H1 (cell line): ENCODE measurements at regions not wholly inside any gene's neighbourhood (a gene's known extent, or its start where the extent isn't known, plus 50 kb on each side); places are given as distances from the start of the nearest gene placed in this dataset.

Experiments
- CTCF ChIA-PET: fragments of 300-600 bp; sonication (Branson Sonifier 250); formaldehyde crosslinking; loops from one replicate; lab custom pipeline; 2021; ENCODE audit not compliant: partially characterized antibody; lab: Charles Lee
- POLR2A ChIA-PET: fragments of 300-600 bp; sonication (Branson Sonifier 250); formaldehyde crosslinking; loops from one replicate; lab custom pipeline; 2021; ENCODE audit warnings: inconsistent platforms; ENCODE audit not compliant: partially characterized antibody; lab: Charles Lee
- DNase-seq, 2 experiments: peaks; one replicate each; pipeline versions ENCODE4 v3.0.0 to v3.0.0-alpha.2; 2010 to 2022; ENCODE audit warnings: low spot score in 2 of 2, low read depth in 1 of 2, mixed read lengths in 1 of 2
- FAIRE-seq: peaks from 2 replicates; lab custom pipeline; 2011; peaks lifted over from hg19 to GRCh38; lab: Jason Lieb, UNC
- H2AFZ ChIP-seq: 2 replicates; pipeline ENCODE4 v1.8.1; 2012; ENCODE audit warnings: low read length, inconsistent platforms
- H2AK5ac ChIP-seq: 2 replicates; pipeline ENCODE4 v1.6.1; 2013; ENCODE audit warnings: low read depth, low read length
- H2BK120ac ChIP-seq: replicated peaks from 2 replicates; pipeline ENCODE3; 2013; ENCODE audit warnings: low read depth, low read length, inconsistent platforms
- H2BK12ac ChIP-seq: 2 replicates; pipeline ENCODE4 v1.6.1; 2013; ENCODE audit warnings: low read depth, low read length
- H2BK15ac ChIP-seq: 2 replicates; pipeline ENCODE4 v1.6.1; 2013; ENCODE audit warnings: low read length
- H2BK20ac ChIP-seq: 2 replicates; pipeline ENCODE4 v1.6.1; 2013; ENCODE audit warnings: low read length
- H2BK5ac ChIP-seq: 2 replicates; pipeline ENCODE4 v1.6.1; 2013; ENCODE audit warnings: low read depth, low read length
- H3K14ac ChIP-seq: 2 replicates; pipeline ENCODE4 v1.6.1; 2013; ENCODE audit warnings: inconsistent platforms; ENCODE audit not compliant: insufficient read length
- H3K18ac ChIP-seq: 2 replicates; pipeline ENCODE4 v1.6.1; 2013; ENCODE audit warnings: low read length; ENCODE audit errors: extremely low read depth
- H3K23ac ChIP-seq: 2 replicates; pipeline ENCODE4 v1.6.1; 2013; ENCODE audit warnings: inconsistent platforms; ENCODE audit not compliant: insufficient read length
- H3K23me2 ChIP-seq: 2 replicates; pipeline ENCODE4 v1.6.1; 2013; ENCODE audit warnings: low read depth, low read length
- H3K27ac ChIP-seq: 2 replicates; pipeline ENCODE4 v1.6.1; 2011; ENCODE audit warnings: low read depth, low read length, inconsistent platforms
- H3K27me3 ChIP-seq, 4 experiments: replicated peaks in 1 of 4; 1 replicate in 1 of 4; 2 replicates in 3 of 4; pipeline versions ENCODE4 v1.6.1 to v1.8.1; 2011 to 2013; ENCODE audit warnings: low read length in 3 of 4, mild to moderate bottlenecking in 3 of 4, inconsistent platforms in 2 of 4, mixed read lengths in 2 of 4, moderate library complexity in 1 of 4; ENCODE audit not compliant: control insufficient read depth in 3 of 4, insufficient read depth in 3 of 4; ENCODE audit errors: extremely low read depth in 1 of 4
- H3K36me3 ChIP-seq, 4 experiments: 2 replicates each; pipeline versions ENCODE4 v1.6.1 to v1.8.1; 2011 to 2013; ENCODE audit warnings: mild to moderate bottlenecking in 4 of 4, low read length in 3 of 4, moderate library complexity in 2 of 4, control low read depth in 1 of 4, inconsistent platforms in 1 of 4; ENCODE audit not compliant: insufficient read depth in 4 of 4, control insufficient read depth in 2 of 4
- H3K4ac ChIP-seq: replicated peaks from 2 replicates; pipeline ENCODE3; 2013; ENCODE audit warnings: low read length, low read depth, mixed read lengths, inconsistent platforms; ENCODE audit not compliant: insufficient read length
- H3K4me1 ChIP-seq, 4 experiments: replicated peaks in 1 of 4; 1 replicate in 1 of 4; 2 replicates in 3 of 4; pipeline versions ENCODE4 v1.6.1 to v1.8.1; 2011 to 2013; ENCODE audit warnings: low read length in 3 of 4, inconsistent platforms in 2 of 4, mixed read lengths in 1 of 4; ENCODE audit not compliant: insufficient read depth in 4 of 4, control insufficient read depth in 3 of 4
- H3K4me2 ChIP-seq, 2 experiments: 2 replicates each; pipeline versions ENCODE4 v1.6.1 to v1.8.1; 2011 to 2013; ENCODE audit warnings: low read depth in 2 of 2, low read length in 2 of 2, control low read depth in 1 of 2, inconsistent platforms in 1 of 2, mild to moderate bottlenecking in 1 of 2; ENCODE audit not compliant: insufficient read depth in 1 of 2
- H3K4me3 ChIP-seq, 4 experiments: fragments of 200-600, 300-600 bp in 1 of 4; sonication (generic), shearing (Covaris generic), sonication (Bioruptor Twin) in 1 of 4; 2 replicates each; pipeline versions ENCODE4 v1.5.1 to v1.8.1; 2011 to 2016; ENCODE audit warnings: low read length in 4 of 4, low read depth in 3 of 4, control low read depth in 2 of 4, inconsistent platforms in 2 of 4, mild to moderate bottlenecking in 2 of 4, mixed read lengths in 1 of 4, moderate library complexity in 1 of 4; ENCODE audit not compliant: insufficient read depth in 2 of 4; ENCODE audit errors: extremely low read depth in 1 of 4
- H3K56ac ChIP-seq: replicated peaks from 2 replicates; pipeline ENCODE3; 2013; ENCODE audit warnings: low read depth, mild to moderate bottlenecking, mixed read lengths, low read length, inconsistent platforms; ENCODE audit not compliant: insufficient read length
- H3K79me1 ChIP-seq: 2 replicates; pipeline ENCODE4 v1.6.1; 2013; ENCODE audit warnings: low read depth, low read length, control low read depth
- H3K79me2 ChIP-seq, 2 experiments: 2 replicates each; pipeline versions ENCODE4 v1.6.1 to v1.8.1; 2012 to 2013; ENCODE audit warnings: low read length in 2 of 2, mild to moderate bottlenecking in 2 of 2, inconsistent platforms in 1 of 2; ENCODE audit not compliant: insufficient read depth in 2 of 2, control insufficient read depth in 1 of 2
- H3K9ac ChIP-seq, 4 experiments: replicated peaks in 1 of 4; 1 replicate in 1 of 4; 2 replicates in 3 of 4; pipeline versions ENCODE4 v1.6.1 to v1.8.1; 2011 to 2013; ENCODE audit warnings: low read depth in 3 of 4, low read length in 3 of 4, control low read depth in 2 of 4, mild to moderate bottlenecking in 2 of 4, moderate library complexity in 2 of 4, inconsistent platforms in 1 of 4; ENCODE audit errors: extremely low read depth in 1 of 4
- H3K9me3 ChIP-seq, 2 experiments: 2 replicates each; pipeline versions ENCODE4 v1.6.1 to v1.8.1; 2012 to 2013; ENCODE audit warnings: mild to moderate bottlenecking in 2 of 2, moderate library complexity in 2 of 2, control low read depth in 1 of 2, inconsistent platforms in 1 of 2, low read depth in 1 of 2, low read length in 1 of 2, mixed read lengths in 1 of 2; ENCODE audit not compliant: insufficient read depth in 2 of 2
- H4K20me1 ChIP-seq, 2 experiments: replicated peaks in 1 of 2; 2 replicates each; pipeline versions ENCODE3 to v1.8.1; 2011 to 2013; ENCODE audit warnings: inconsistent platforms in 2 of 2, low read length in 2 of 2, mild to moderate bottlenecking in 1 of 2; ENCODE audit not compliant: insufficient read depth in 2 of 2, control insufficient read depth in 1 of 2
- H4K5ac ChIP-seq: 2 replicates; pipeline ENCODE4 v1.6.1; 2013; ENCODE audit warnings: low read length, low read depth, mixed read lengths, inconsistent platforms; ENCODE audit not compliant: insufficient read length
- H4K8ac ChIP-seq: 2 replicates; pipeline ENCODE4 v1.8.0; 2013; ENCODE audit warnings: mild to moderate bottlenecking, moderate library complexity, low read length, inconsistent platforms; ENCODE audit not compliant: insufficient read depth; ENCODE audit errors: extremely low read depth
- H4K91ac ChIP-seq: replicated peaks from 2 replicates; pipeline ENCODE3; 2013; ENCODE audit warnings: low read length, mixed read lengths, inconsistent platforms; ENCODE audit not compliant: insufficient read length
- ASH2L ChIP-seq: fragments of 200-600, 300-600 bp; sonication (generic); IDR thresholded peaks from one replicate; pipeline ENCODE4 v1.7.1; 2017; ENCODE audit warnings: low read length
- ATF3 ChIP-seq: IDR thresholded peaks from 2 replicates; pipeline ENCODE4 v1.6.1; 2011; ENCODE audit warnings: low read depth, mild to moderate bottlenecking, low read length; ENCODE audit not compliant: insufficient read depth
- BACH1 ChIP-seq: IDR thresholded peaks from 2 replicates; pipeline ENCODE4 v1.6.1; 2012; ENCODE audit warnings: low read length, improper control_type of control experiment
- CHD2 ChIP-seq: IDR thresholded peaks from 2 replicates; pipeline ENCODE4 v1.6.1; 2012; ENCODE audit warnings: low read length, improper control_type of control experiment
- CREB1 ChIP-seq: IDR thresholded peaks from 2 replicates; pipeline ENCODE4 v1.6.1; 2012; ENCODE audit warnings: inconsistent platforms
- KDM5A ChIP-seq: fragments of 200-600 bp; IDR thresholded peaks from 2 replicates; pipeline ENCODE4 v1.7.1; 2012; ENCODE audit warnings: mild to moderate bottlenecking, low read length, inconsistent platforms, mixed read lengths
- MAFK ChIP-seq: IDR thresholded peaks from 2 replicates; pipeline ENCODE4 v1.6.1; 2012; ENCODE audit warnings: low read depth, mild to moderate bottlenecking, improper control_type of control experiment, low read length
- PHF8 ChIP-seq: fragments of 200-600 bp; sonication (generic); conservative IDR thresholded peaks from 2 replicates; pipeline ENCODE4 v1.7.1; 2012; ENCODE audit warnings: low read depth, mild to moderate bottlenecking, inconsistent platforms, low read length, moderate library complexity
- POU5F1 ChIP-seq: IDR thresholded peaks from 2 replicates; pipeline ENCODE4 v1.6.1; 2011; ENCODE audit warnings: low read depth, mild to moderate bottlenecking, low read length, moderate library complexity
- RAD21 ChIP-seq, 2 experiments: IDR thresholded peaks in 1 of 2; conservative IDR thresholded peaks in 1 of 2; 2 replicates each; pipeline ENCODE4 v1.6.1; 2011; ENCODE audit warnings: low read depth in 2 of 2, low read length in 2 of 2, improper control_type of control experiment in 1 of 2, inconsistent platforms in 1 of 2, mild to moderate bottlenecking in 1 of 2, moderate library complexity in 1 of 2
- SAP30 ChIP-seq: fragments of 300-600 bp; sonication (generic); IDR thresholded peaks from 2 replicates; pipeline ENCODE4 v1.7.1; 2012; ENCODE audit warnings: low read length, moderate library complexity, mild to moderate bottlenecking, inconsistent platforms; ENCODE audit not compliant: insufficient read depth, insufficient replicate concordance
- SIX5 ChIP-seq: IDR thresholded peaks from 2 replicates; pipeline ENCODE4 v1.6.1; 2011; ENCODE audit warnings: mild to moderate bottlenecking, low read depth, low read length
- SP1 ChIP-seq: IDR thresholded peaks from 2 replicates; pipeline ENCODE4 v1.6.1; 2011; ENCODE audit warnings: low read depth, low read length
- SRF ChIP-seq: IDR thresholded peaks from 2 replicates; pipeline ENCODE4 v1.6.1; 2011; ENCODE audit warnings: mild to moderate bottlenecking, low read depth, low read length, moderate library complexity
- TAF7 ChIP-seq: optimal IDR thresholded peaks from 2 replicates; pipeline ENCODE3; 2011; ENCODE audit warnings: low read depth, mild to moderate bottlenecking, inconsistent platforms, low read length, moderate library complexity, borderline replicate concordance
- WGBS, 2 experiments: shearing (Covaris generic) in 1 of 2; methylation state at CpG; one replicate each; pipeline versions ENCODE4 v1.1.6 to v1.1.7; 2013 to 2015; ENCODE audit warnings: low lambda C conversion rate in 2 of 2, mixed read lengths in 2 of 2, inconsistent platforms in 1 of 2, low coverage in 1 of 2, missing lambda C conversion rate in 1 of 2; ENCODE audit not compliant: insufficient replicate concordance in 2 of 2, insufficient coverage in 1 of 2, insufficient read length in 1 of 2; ENCODE audit errors: extremely low coverage in 1 of 2, missing lambda C conversion rate in 1 of 2; 5-methylcytosine and 5-hydroxymethylcytosine counted together

DNA sequence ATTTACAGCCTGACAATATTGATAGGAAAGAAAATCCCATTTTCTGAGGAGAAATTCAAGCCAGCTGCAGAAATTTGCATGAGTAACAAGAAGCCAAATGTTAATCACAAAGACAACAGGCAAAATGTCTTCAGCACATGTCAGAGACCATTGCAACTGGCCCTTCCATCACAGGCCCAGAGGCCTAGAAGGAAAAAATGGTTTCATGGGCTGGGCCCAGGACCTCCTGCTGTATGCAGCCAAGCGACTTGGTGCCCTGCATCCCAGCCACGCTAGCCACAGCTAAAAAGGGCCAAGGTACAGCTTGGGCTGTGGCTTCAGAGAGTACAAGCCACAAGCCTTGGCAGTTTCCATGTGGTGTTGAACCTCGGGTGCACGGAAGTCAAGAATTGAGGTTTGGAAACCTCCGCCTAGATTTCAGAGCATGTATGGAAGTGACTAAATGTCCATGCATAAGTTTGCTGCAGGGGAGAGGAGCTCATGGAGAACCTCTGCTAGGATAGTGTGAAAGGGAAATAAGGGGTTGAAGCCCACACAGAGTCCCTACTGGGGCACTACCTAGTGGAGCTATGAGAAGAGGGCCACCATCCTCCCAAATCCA lies 1474.0 kb downstream of the PCDH9 start:
- Histone ChIP-seq H3K14ac (no peak overlapping the region), H3K4ac (no peak overlapping the region), H4K5ac (no peak overlapping the region), H3K4me2 (no peak overlapping the region), H3K79me1 (no peaks in the 10 kb centered on the region), H4K8ac (no peak overlapping the region), H2AK5ac (no peak overlapping the region), H2BK15ac (no peak overlapping the region), H3K9ac (no peak overlapping the region), H3K27ac (no peak overlapping the region), H3K23me2 (no peaks in the 10 kb centered on the region), H2BK5ac (no peak overlapping the region), H2BK12ac (no peak overlapping the region), H3K56ac (no peak overlapping the region), H3K4me3 (no peak overlapping the region), H3K79me2 (no peaks in the 10 kb centered on the region), H2BK120ac (no peak overlapping the region), H3K18ac (no peak overlapping the region), H3K23ac (no peak overlapping the region), H3K4me1 (no peaks in the 10 kb centered on the region), H4K91ac (no peak overlapping the region), H3K9me3 (peaks cover 13 to 16% of the 10 kb centered on the region in 2 experiments), H4K20me1 (no peaks in the 10 kb centered on the region), H3K27me3 (no peaks in the 10 kb centered on the region), H2BK20ac (no peak overlapping the region), H2AFZ (no peak overlapping the region), H3K36me3 (no peaks in the 10 kb centered on the region)
- DNase-seq (no peak), FAIRE-seq (no peak)
- WGBS, 2 experiments, result 99% methylated on average over 5 of the region's 5 CpGs; no CpG with 5 or more reads in 1 of the 2 experiments
- ChIA-PET CTCF (interaction anchor here (0.7 kb wide), 1 partner anchor 50 kb away, joined by 3 read pairs; no protein-coding TSS in a partner anchor), POLR2A (no interaction called here)
- no peak for TF ChIP-seq POU5F1
- TF ChIP-seq SAP30, result no peak
- no peak for TF ChIP-seq PHF8
- TF ChIP-seq BACH1, result no peak
- TF ChIP-seq SP1, result no peak
- TF ChIP-seq RAD21 (IDR thresholded peaks at IDR 0.05 in 1 of 2, conservative IDR thresholded peaks at IDR 0.05 in 1 of 2; ENCODE audit: low read depth in 2 of 2, low read length in 2 of 2), result no peak
- TF ChIP-seq MAFK, result no peak
- TF ChIP-seq SIX5, result no peak
- TF ChIP-seq TAF7, result no peak
- TF ChIP-seq SRF, result no peak
- TF ChIP-seq CHD2, result no peak
- TF ChIP-seq ASH2L, result no peak
- no peak for TF ChIP-seq ATF3
- no peak for TF ChIP-seq CREB1
- no peak for TF ChIP-seq KDM5A
